Duodenal mucosa (tissue), 2 donors: ENCODE measurements at regions not wholly inside any gene's neighbourhood (a gene's known extent, or its start where the extent isn't known, plus 50 kb on each side); places are given as distances from the start of the nearest gene placed in this dataset.

Source experiments
- H3K27ac ChIP-seq: one replicate; pipeline ENCODE4 v1.7.0; 2013; ENCODE audit warnings: low read depth, low read length
- H3K27me3 ChIP-seq, 2 donors: one replicate each; pipeline ENCODE4 v1.7.0; 2013; ENCODE audit warnings: low read length in 2 of 2, control low read depth in 1 of 2; ENCODE audit not compliant: insufficient read depth in 2 of 2, control insufficient read depth in 1 of 2
- H3K36me3 ChIP-seq, 2 donors: one replicate each; pipeline ENCODE4 v1.7.0; 2013; ENCODE audit warnings: low read length in 2 of 2, control low read depth in 1 of 2; ENCODE audit not compliant: insufficient read depth in 2 of 2, control insufficient read depth in 1 of 2
- H3K4me1 ChIP-seq, 2 donors: one replicate each; pipeline ENCODE4 v1.7.0; 2013; ENCODE audit warnings: low read length in 2 of 2, control low read depth in 1 of 2; ENCODE audit not compliant: insufficient read depth in 2 of 2, control insufficient read depth in 1 of 2
- H3K4me3 ChIP-seq, 2 donors: one replicate each; pipeline ENCODE4 v1.7.0; 2013; ENCODE audit warnings: low read length in 2 of 2, low read depth in 1 of 2
- H3K9ac ChIP-seq, 2 donors: one replicate each; pipeline ENCODE4 v1.7.0; 2013; ENCODE audit warnings: low read length in 2 of 2, low read depth in 1 of 2
- H3K9me3 ChIP-seq, 2 donors: one replicate each; pipeline ENCODE4 v1.7.0; 2013; ENCODE audit warnings: low read length in 2 of 2, control low read depth in 1 of 2; ENCODE audit not compliant: control insufficient read depth in 1 of 2

- Histone ChIP-seq H3K4me1 (no peaks in the 10 kb centered on the region), H3K27me3 (no peaks in the 10 kb centered on the region), H3K4me3 (no peak overlapping the region), H3K9me3 (no peaks in the 10 kb centered on the region), H3K9ac (no peak overlapping the region), H3K36me3 (no peaks in the 10 kb centered on the region), H3K27ac (no peak overlapping the region)
Observed at GRCh38 chr10:4733843-4734224, 92.2 kb upstream of the AKR1E2 start.

- no peak overlapping the region for H3K27ac ChIP-seq
- H3K36me3 ChIP-seq = no peaks in the 10 kb centered on the region
- H3K27me3 ChIP-seq = no peaks in the 10 kb centered on the region
- no peak overlapping the region for H3K4me3 ChIP-seq
- no peak overlapping the region for H3K9ac ChIP-seq
- H3K9me3 ChIP-seq = no peaks in the 10 kb centered on the region
- no peaks in the 10 kb centered on the region for H3K4me1 ChIP-seq
Observed at GRCh38 chr10:4733150-4733842, 92.7 kb upstream of the AKR1E2 start.

GRCh38 chr10:4730998-4731397 is 95.0 kb upstream of the AKR1E2 start:
- H3K36me3 ChIP-seq = no peaks in the 10 kb centered on the region
- no peak overlapping the region for H3K4me3 ChIP-seq
- H3K27ac ChIP-seq = no peak overlapping the region
- H3K9ac ChIP-seq = no peak overlapping the region
- no peaks in the 10 kb centered on the region for H3K27me3 ChIP-seq
- no peaks in the 10 kb centered on the region for H3K9me3 ChIP-seq
- H3K4me1 ChIP-seq = peaks cover 0 to 4% of the 10 kb centered on the region in 2 donors

- no peaks in the 10 kb centered on the region for H3K36me3 ChIP-seq
- H3K9me3 ChIP-seq = no peaks in the 10 kb centered on the region
- no peak overlapping the region for H3K27ac ChIP-seq
- H3K4me1 ChIP-seq = peaks cover 0 to 8% of the 10 kb centered on the region in 2 donors
- H3K27me3 ChIP-seq = no peaks in the 10 kb centered on the region
- H3K4me3 ChIP-seq = no peak overlapping the region
- H3K9ac ChIP-seq = no peak overlapping the region
Observed at GRCh38 chr10:4725917-4726606, 99.9 kb upstream of the AKR1E2 start.

- Histone ChIP-seq H3K27me3 (no peaks in the 10 kb centered on the region), H3K4me3 (no peak overlapping the region), H3K27ac (no peak overlapping the region), H3K4me1 (peaks cover 0 to 8% of the 10 kb centered on the region in 2 donors), H3K9ac (no peak overlapping the region), H3K9me3 (no peaks in the 10 kb centered on the region), H3K36me3 (no peaks in the 10 kb centered on the region)
Observed at GRCh38 chr10:4723860-4724259, 102.1 kb upstream of the AKR1E2 start.

GRCh38 chr10:4721999-4722753 is 103.8 kb upstream of the AKR1E2 start:
- Histone ChIP-seq H3K4me3 (no peak overlapping the region), H3K9me3 (no peaks in the 10 kb centered on the region), H3K27me3 (no peaks in the 10 kb centered on the region), H3K36me3 (no peaks in the 10 kb centered on the region), H3K4me1 (peaks cover 0 to 8% of the 10 kb centered on the region in 2 donors), H3K27ac (no peak overlapping the region), H3K9ac (no peak overlapping the region)

GRCh38 chr10:4720463-4720862 is 105.5 kb upstream of the AKR1E2 start:
- Histone ChIP-seq H3K9me3 (no peaks in the 10 kb centered on the region), H3K9ac (no peak overlapping the region), H3K4me3 (no peak overlapping the region), H3K36me3 (no peaks in the 10 kb centered on the region), H3K27me3 (no peaks in the 10 kb centered on the region), H3K4me1 (no peaks in the 10 kb centered on the region), H3K27ac (no peak overlapping the region)

- Histone ChIP-seq H3K9me3 (no peaks in the 10 kb centered on the region), H3K4me1 (no peaks in the 10 kb centered on the region), H3K9ac (no peak overlapping the region), H3K27me3 (no peaks in the 10 kb centered on the region), H3K4me3 (no peak overlapping the region), H3K36me3 (no peaks in the 10 kb centered on the region), H3K27ac (no peak overlapping the region)
Observed at GRCh38 chr10:4719671-4720070, 106.3 kb upstream of the AKR1E2 start.

- Histone ChIP-seq H3K4me1 (no peaks in the 10 kb centered on the region), H3K9me3 (no peaks in the 10 kb centered on the region), H3K27me3 (no peaks in the 10 kb centered on the region), H3K36me3 (no peaks in the 10 kb centered on the region), H3K4me3 (no peak overlapping the region), H3K9ac (no peak overlapping the region), H3K27ac (no peak overlapping the region)
Observed at GRCh38 chr10:4719036-4719435, 107.0 kb upstream of the AKR1E2 start.

- Histone ChIP-seq H3K36me3 (no peaks in the 10 kb centered on the region), H3K9me3 (no peaks in the 10 kb centered on the region), H3K9ac (no peak overlapping the region), H3K27ac (no peak overlapping the region), H3K4me1 (no peaks in the 10 kb centered on the region), H3K4me3 (no peak overlapping the region), H3K27me3 (no peaks in the 10 kb centered on the region)
Observed at GRCh38 chr10:4718544-4718943, 107.5 kb upstream of the AKR1E2 start.
